HepG2 (cell line): ENCODE measurements at regions not wholly inside any gene's neighbourhood (a gene's known extent, or its start where the extent isn't known, plus 50 kb on each side); places are given as distances from the start of the nearest gene placed in this dataset.

ENCODE experiments used
- CTCF ChIP-seq: sonication (generic); formaldehyde crosslinking; IDR thresholded peaks from 2 replicates; pipeline ENCODE4 v1.5.0; 2020; ENCODE audit warnings: mild to moderate bottlenecking, missing genetic modification reagents, moderate library complexity
- FOXK1 ChIP-seq: sonication (generic); formaldehyde crosslinking; IDR thresholded peaks from 2 replicates; pipeline ENCODE4 v1.4.0; 2020; ENCODE audit warnings: low read depth, missing genetic modification reagents, borderline replicate concordance
- KLF6 ChIP-seq: IDR thresholded peaks from 2 replicates; pipeline ENCODE4 v1.8.0; 2016; ENCODE audit warnings: missing biosample characterization, missing genetic modification reagents
- NR2F2 ChIP-seq: IDR thresholded peaks from 2 replicates; pipeline ENCODE4 v1.6.1; 2012; ENCODE audit warnings: low read depth, inconsistent platforms, borderline replicate concordance
- POLR2AphosphoS5 ChIP-seq: IDR thresholded peaks from 2 replicates; pipeline ENCODE4 v1.6.1; 2012; ENCODE audit warnings: low read depth, low read length
- TP53 ChIP-seq: sonication (generic); formaldehyde crosslinking; conservative IDR thresholded peaks from 2 replicates; pipeline ENCODE4 v1.4.0; 2020; ENCODE audit warnings: missing genetic modification reagents
- ZNF253 ChIP-seq: sonication (generic); formaldehyde crosslinking; IDR thresholded peaks from 2 replicates; pipeline ENCODE4 v1.8.0; 2022; ENCODE audit warnings: mild to moderate bottlenecking, missing genetic modification reagents, borderline replicate concordance
- ZNF292 ChIP-seq: sonication (generic); formaldehyde crosslinking; IDR thresholded peaks from 2 replicates; pipeline ENCODE4 v1.8.1; 2022; ENCODE audit warnings: mild to moderate bottlenecking, low read depth, missing genetic modification reagents, borderline replicate concordance
- ZNF362 ChIP-seq: sonication (generic); formaldehyde crosslinking; IDR thresholded peaks from 2 replicates; pipeline ENCODE4 v1.4.0; 2020; ENCODE audit warnings: missing genetic modification reagents, mild to moderate bottlenecking, borderline replicate concordance
- ZNF512B ChIP-seq: sonication (generic); formaldehyde crosslinking; IDR thresholded peaks from 2 replicates; pipeline ENCODE4 v1.5.1; 2020; ENCODE audit warnings: missing genetic modification reagents, mild to moderate bottlenecking, borderline replicate concordance
- ZNF619 ChIP-seq: sonication (generic); formaldehyde crosslinking; IDR thresholded peaks from 2 replicates; pipeline ENCODE4 v1.4.0; 2020; ENCODE audit warnings: mild to moderate bottlenecking, missing genetic modification reagents
- ZNF777 ChIP-seq: sonication (generic); formaldehyde crosslinking; IDR thresholded peaks from 2 replicates; pipeline ENCODE4 v1.4.0; 2020; ENCODE audit warnings: missing genetic modification reagents

- no peak for TF ChIP-seq CTCF (CRISPR knock-in tag)
- TF ChIP-seq ZNF512B (CRISPR knock-in tag): no peak
- TF ChIP-seq ZNF619 (CRISPR knock-in tag): no peak
- TF ChIP-seq TP53 (CRISPR knock-in tag): no peak
- no peak for TF ChIP-seq POLR2AphosphoS5
- no peak for TF ChIP-seq FOXK1
- TF ChIP-seq ZNF292 (CRISPR knock-in tag): no peak
- TF ChIP-seq ZNF253 (CRISPR knock-in tag): no peak
- no peak for TF ChIP-seq ZNF777 (CRISPR knock-in tag)
- TF ChIP-seq KLF6 (CRISPR knock-in tag): no peak
- TF ChIP-seq ZNF362 (CRISPR knock-in tag): no peak
- TF ChIP-seq NR2F2: no peak
Observed at GRCh38 chr17:72588561-72588960, 467.7 kb downstream of the SOX9 start.
